ENCODE measurements at regions not wholly inside any gene's neighbourhood (a gene's known extent, or its start where the extent isn't known, plus 50 kb on each side); places are given as distances from the start of the nearest gene placed in this dataset.

DNA sequence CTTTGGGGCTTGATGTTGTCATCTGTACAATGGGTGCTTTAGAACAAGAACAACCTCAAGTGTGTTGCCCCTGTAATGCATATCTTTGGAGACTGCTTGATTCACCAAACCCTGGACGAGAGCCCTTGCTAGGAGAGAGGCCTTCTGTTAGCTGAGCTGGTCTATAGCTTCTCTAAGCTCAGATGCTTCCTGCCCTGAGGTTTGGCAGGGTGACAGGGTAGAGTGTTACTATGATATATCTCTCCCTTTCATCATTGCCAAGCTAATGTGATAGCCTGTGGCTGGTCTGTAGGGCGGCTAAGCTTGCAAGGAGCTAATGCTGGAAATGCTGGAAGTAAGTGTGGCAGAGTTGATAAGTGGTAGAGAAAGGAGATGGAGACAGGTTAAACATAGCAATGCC is 364.1 kb downstream of the RPS24 start:
- H3K27me3 ChIP-seq (replicated peaks in 1 of 4; ENCODE audit: control extremely low read depth in 1 of 4, control insufficient read depth in 3 of 4, insufficient read depth in 4 of 4, low read length in 3 of 4) = peaks cover 0 to 4% (median 0%) of the 10 kb centered on the region in 4 experiments
- no peaks in the 10 kb centered on the region for H4K20me1 ChIP-seq (ENCODE audit: control insufficient read depth, insufficient read depth, low read length, poor library complexity, severe bottlenecking)
- no peak overlapping the region for H3K4me2 ChIP-seq (replicated peaks; ENCODE audit: low read depth, low read length, poor library complexity, severe bottlenecking)
- ChIA-PET POLR2A (no interaction called here), CTCF (no interaction called here)
- no peak overlapping the region for H2AFZ ChIP-seq (ENCODE audit: insufficient read depth, low read depth, low read length, poor library complexity, severe bottlenecking)
- no peaks in the 10 kb centered on the region for H3K4me1 Mint-ChIP-seq
- 0% methylated on average over 1 of the region's 2 CpGs for WGBS (ENCODE audit: insufficient coverage)
- H3K27me3 Mint-ChIP-seq = peaks cover 4% of the 10 kb centered on the region
- H3K4me3 ChIP-seq (ENCODE audit: control extremely low read depth in 1 of 5, extremely low read depth in 1 of 5, insufficient read depth in 1 of 5, low read depth in 2 of 5, low read length in 4 of 5) = no peak overlapping the region
- no peak for DNase-seq
- no peak overlapping the region for H3K9ac ChIP-seq (ENCODE audit: low read length)
- no peaks in the 10 kb centered on the region for H3K9me3 Mint-ChIP-seq (ENCODE audit: insufficient read depth)
- H3K4me3 Mint-ChIP-seq = no peak overlapping the region
- no peaks in the 10 kb centered on the region for H3K36me3 ChIP-seq (replicated peaks in 1 of 2; ENCODE audit: control extremely low read depth in 1 of 2, control insufficient read depth in 1 of 2, extremely low read depth in 1 of 2, insufficient read depth in 2 of 2, low read length in 1 of 2)
- H3K9me3 ChIP-seq (ENCODE audit: control extremely low read depth in 1 of 3, control insufficient read depth in 2 of 3, insufficient read depth in 1 of 3, low read length in 2 of 3) = no peaks in the 10 kb centered on the region
- ATAC-seq (ENCODE audit: low read depth) = no peak
- H3K27ac Mint-ChIP-seq = no peak overlapping the region
- H3K4me1 ChIP-seq (ENCODE audit: control insufficient read depth in 2 of 2, insufficient read depth in 2 of 2, low read length in 2 of 2) = no peaks in the 10 kb centered on the region
- intact Hi-C loops (cut with micrococcal nuclease) = no loop called here
- TF ChIP-seq EZH2 (IDR thresholded peaks at IDR 0.05; ENCODE audit: borderline replicate concordance, insufficient read depth, low read depth, low read length, poor library complexity, severe bottlenecking) = no peak
- TF ChIP-seq, protein P1, sequence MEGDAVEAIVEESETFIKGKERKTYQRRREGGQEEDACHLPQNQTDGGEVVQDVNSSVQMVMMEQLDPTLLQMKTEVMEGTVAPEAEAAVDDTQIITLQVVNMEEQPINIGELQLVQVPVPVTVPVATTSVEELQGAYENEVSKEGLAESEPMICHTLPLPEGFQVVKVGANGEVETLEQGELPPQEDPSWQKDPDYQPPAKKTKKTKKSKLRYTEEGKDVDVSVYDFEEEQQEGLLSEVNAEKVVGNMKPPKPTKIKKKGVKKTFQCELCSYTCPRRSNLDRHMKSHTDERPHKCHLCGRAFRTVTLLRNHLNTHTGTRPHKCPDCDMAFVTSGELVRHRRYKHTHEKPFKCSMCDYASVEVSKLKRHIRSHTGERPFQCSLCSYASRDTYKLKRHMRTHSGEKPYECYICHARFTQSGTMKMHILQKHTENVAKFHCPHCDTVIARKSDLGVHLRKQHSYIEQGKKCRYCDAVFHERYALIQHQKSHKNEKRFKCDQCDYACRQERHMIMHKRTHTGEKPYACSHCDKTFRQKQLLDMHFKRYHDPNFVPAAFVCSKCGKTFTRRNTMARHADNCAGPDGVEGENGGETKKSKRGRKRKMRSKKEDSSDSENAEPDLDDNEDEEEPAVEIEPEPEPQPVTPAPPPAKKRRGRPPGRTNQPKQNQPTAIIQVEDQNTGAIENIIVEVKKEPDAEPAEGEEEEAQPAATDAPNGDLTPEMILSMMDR (IDR thresholded peaks at IDR 0.05) = no peak
- H3K27ac ChIP-seq (ENCODE audit: low read length in 2 of 2) = no peak overlapping the region
- no peaks in the 10 kb centered on the region for H3K79me2 ChIP-seq (ENCODE audit: control insufficient read depth, insufficient read depth, low read length)

DNA sequence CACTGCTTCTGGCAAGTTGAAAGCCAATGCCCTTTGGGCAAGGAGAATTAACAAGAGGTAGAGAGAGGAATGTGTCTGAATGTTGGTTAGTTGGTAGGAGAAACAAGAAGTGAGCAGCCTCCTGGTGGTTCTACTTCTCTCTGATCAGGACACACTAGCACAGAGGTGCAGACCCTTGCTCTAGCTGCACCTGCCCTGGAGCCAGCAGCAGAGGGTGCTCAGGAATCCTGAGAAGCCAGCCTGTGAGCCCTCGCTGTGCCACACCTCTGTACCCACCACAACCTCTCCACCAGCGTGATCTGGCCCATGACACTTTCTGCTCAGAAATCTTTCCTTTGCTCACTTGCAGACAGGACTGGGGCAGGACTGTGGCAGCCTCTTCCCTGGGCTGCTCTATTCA is 364.7 kb downstream of the RPS24 start:
- intact Hi-C loops (cut with micrococcal nuclease) = no loop called here
- H3K4me1 Mint-ChIP-seq = no peaks in the 10 kb centered on the region
- Histone ChIP-seq H4K20me1 (ENCODE audit: control insufficient read depth, insufficient read depth, low read length, poor library complexity, severe bottlenecking) (no peaks in the 10 kb centered on the region), H3K36me3 (replicated peaks in 1 of 2; ENCODE audit: control extremely low read depth in 1 of 2, control insufficient read depth in 1 of 2, extremely low read depth in 1 of 2, insufficient read depth in 2 of 2, low read length in 1 of 2) (no peaks in the 10 kb centered on the region), H3K9ac (ENCODE audit: low read length) (no peak overlapping the region), H3K9me3 (ENCODE audit: control extremely low read depth in 1 of 3, control insufficient read depth in 2 of 3, insufficient read depth in 1 of 3, low read length in 2 of 3) (no peaks in the 10 kb centered on the region), H3K4me3 (ENCODE audit: control extremely low read depth in 1 of 5, extremely low read depth in 1 of 5, insufficient read depth in 1 of 5, low read depth in 2 of 5, low read length in 4 of 5) (no peak overlapping the region), H3K79me2 (ENCODE audit: control insufficient read depth, insufficient read depth, low read length) (no peaks in the 10 kb centered on the region), H3K27me3 (replicated peaks in 1 of 4; ENCODE audit: control extremely low read depth in 1 of 4, control insufficient read depth in 3 of 4, insufficient read depth in 4 of 4, low read length in 3 of 4) (peaks cover 0 to 4% (median 0%) of the 10 kb centered on the region in 4 experiments), H3K4me2 (replicated peaks; ENCODE audit: low read depth, low read length, poor library complexity, severe bottlenecking) (no peak overlapping the region), H2AFZ (ENCODE audit: insufficient read depth, low read depth, low read length, poor library complexity, severe bottlenecking) (no peak overlapping the region), H3K27ac (ENCODE audit: low read length in 2 of 2) (no peak overlapping the region), H3K4me1 (ENCODE audit: control insufficient read depth in 2 of 2, insufficient read depth in 2 of 2, low read length in 2 of 2) (no peaks in the 10 kb centered on the region)
- peaks cover 4% of the 10 kb centered on the region for H3K27me3 Mint-ChIP-seq
- ChIA-PET POLR2A (no interaction called here), CTCF (no interaction called here)
- TF ChIP-seq, protein P1 (IDR thresholded peaks at IDR 0.05) = no peak
- no peak for TF ChIP-seq EZH2 (IDR thresholded peaks at IDR 0.05; ENCODE audit: borderline replicate concordance, insufficient read depth, low read depth, low read length, poor library complexity, severe bottlenecking)
- no peaks in the 10 kb centered on the region for H3K9me3 Mint-ChIP-seq (ENCODE audit: insufficient read depth)
- DNase-seq (no peak), ATAC-seq (ENCODE audit: low read depth) (no peak)
- 45% methylated on average over 2 of the region's 2 CpGs for WGBS (ENCODE audit: insufficient coverage)
- no peak overlapping the region for H3K27ac Mint-ChIP-seq
- H3K4me3 Mint-ChIP-seq = no peak overlapping the region
